ENCODE measurements at regions not wholly inside any gene's neighbourhood (a gene's known extent, or its start where the extent isn't known, plus 50 kb on each side); places are given as distances from the start of the nearest gene placed in this dataset.

- H3K9ac ChIP-seq (replicated peaks; ENCODE audit: extremely low read depth, insufficient read depth, low read length) = no peak overlapping the region
- BruUV-seq (replicated peaks) = no TSS peak
- H3K4me3 ChIP-seq (replicated peaks in 1 of 3; ENCODE audit: insufficient read depth in 1 of 3, low read depth in 1 of 3, low read length in 3 of 3) = no peak overlapping the region
- no peaks in the 10 kb centered on the region for H3K9me1 ChIP-seq (replicated peaks; ENCODE audit: control insufficient read depth, extremely low read depth, insufficient read depth, low read length)
- ChIA-PET CTCF (interaction anchor here (0.6 kb wide), 1 partner anchor 19 kb away, joined by 3 read pairs; no protein-coding TSS in a partner anchor), POLR2A (no interaction called here)
- TF ChIP-seq, protein P1, sequence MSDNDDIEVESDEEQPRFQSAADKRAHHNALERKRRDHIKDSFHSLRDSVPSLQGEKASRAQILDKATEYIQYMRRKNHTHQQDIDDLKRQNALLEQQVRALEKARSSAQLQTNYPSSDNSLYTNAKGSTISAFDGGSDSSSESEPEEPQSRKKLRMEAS (IDR thresholded peaks at IDR 0.05; ENCODE audit: insufficient read depth, insufficient read length) = no peak
- TF ChIP-seq, protein P2, sequence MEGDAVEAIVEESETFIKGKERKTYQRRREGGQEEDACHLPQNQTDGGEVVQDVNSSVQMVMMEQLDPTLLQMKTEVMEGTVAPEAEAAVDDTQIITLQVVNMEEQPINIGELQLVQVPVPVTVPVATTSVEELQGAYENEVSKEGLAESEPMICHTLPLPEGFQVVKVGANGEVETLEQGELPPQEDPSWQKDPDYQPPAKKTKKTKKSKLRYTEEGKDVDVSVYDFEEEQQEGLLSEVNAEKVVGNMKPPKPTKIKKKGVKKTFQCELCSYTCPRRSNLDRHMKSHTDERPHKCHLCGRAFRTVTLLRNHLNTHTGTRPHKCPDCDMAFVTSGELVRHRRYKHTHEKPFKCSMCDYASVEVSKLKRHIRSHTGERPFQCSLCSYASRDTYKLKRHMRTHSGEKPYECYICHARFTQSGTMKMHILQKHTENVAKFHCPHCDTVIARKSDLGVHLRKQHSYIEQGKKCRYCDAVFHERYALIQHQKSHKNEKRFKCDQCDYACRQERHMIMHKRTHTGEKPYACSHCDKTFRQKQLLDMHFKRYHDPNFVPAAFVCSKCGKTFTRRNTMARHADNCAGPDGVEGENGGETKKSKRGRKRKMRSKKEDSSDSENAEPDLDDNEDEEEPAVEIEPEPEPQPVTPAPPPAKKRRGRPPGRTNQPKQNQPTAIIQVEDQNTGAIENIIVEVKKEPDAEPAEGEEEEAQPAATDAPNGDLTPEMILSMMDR (IDR thresholded peaks at IDR 0.05; ENCODE audit: extremely low read depth in 1 of 2, insufficient read depth in 1 of 2, low read depth in 1 of 2, low read length in 2 of 2) = no peak
- TF ChIP-seq MYC (IDR thresholded peaks at IDR 0.05; ENCODE audit: low read depth, low read length) = no peak
- no peak for TF ChIP-seq POLR2A (IDR thresholded peaks at IDR 0.05; ENCODE audit: low read depth, low read length)
- TF ChIP-seq EZH2 (IDR thresholded peaks at IDR 0.05; ENCODE audit: borderline replicate concordance, low read depth, low read length, severe bottlenecking) = no peak
- no peak for TF ChIP-seq GATA2 (IDR thresholded peaks at IDR 0.05; ENCODE audit: insufficient read depth, insufficient read length, low read depth, low read length)
- TF ChIP-seq FOS (IDR thresholded peaks at IDR 0.05; ENCODE audit: borderline replicate concordance, insufficient read depth, low read length) = no peak
- TF ChIP-seq JUN (IDR thresholded peaks at IDR 0.05; ENCODE audit: borderline replicate concordance, insufficient read depth, insufficient read length, low read depth) = no peak
- TF ChIP-seq POLR2AphosphoS5 (IDR thresholded peaks at IDR 0.05; ENCODE audit: insufficient read depth, low read depth, low read length) = no peak
- H4K20me1 ChIP-seq (replicated peaks; ENCODE audit: control insufficient read depth, extremely low read depth, insufficient read depth, low read length) = no peaks in the 10 kb centered on the region
- no peak overlapping the region for H3K4me2 ChIP-seq (ENCODE audit: insufficient read depth, low read length)
- no peak overlapping the region for H3K27ac ChIP-seq (ENCODE audit: insufficient read depth, low read depth, low read length)
- FAIRE-seq (no peak), DNase-seq (ENCODE audit: low read depth, low spot score) (no peak)
- dilution Hi-C loops (cut with MboI; ENCODE audit: extremely low pct_ligation_motif_present, low sequenced_read_pairs) = no loop called here
- no peaks in the 10 kb centered on the region for H3K27me3 ChIP-seq (ENCODE audit: control insufficient read depth in 2 of 2, insufficient read depth in 2 of 2, low read length in 2 of 2)
- H3K36me3 ChIP-seq (ENCODE audit: control insufficient read depth in 2 of 2, extremely low read depth in 1 of 2, insufficient read depth in 2 of 2, low read length in 2 of 2) = no peaks in the 10 kb centered on the region
- H3K4me1 ChIP-seq (ENCODE audit: control insufficient read depth, extremely low read depth, insufficient read depth, low read length) = no peaks in the 10 kb centered on the region
- intact Hi-C loops (cut with micrococcal nuclease) = no loop called here
- H3K79me2 ChIP-seq (ENCODE audit: control insufficient read depth, insufficient read depth, low read length) = no peaks in the 10 kb centered on the region
- no peaks in the 10 kb centered on the region for H3K9me3 ChIP-seq (replicated peaks; ENCODE audit: control insufficient read depth, insufficient read depth, low read length)
- no peak overlapping the region for H2AFZ ChIP-seq (ENCODE audit: low read depth, low read length)
Measured at GRCh38 chr11:127223026-127223425, 222.5 kb upstream of the KIRREL3 start.

All from endothelial cell of umbilical vein (primary cell).